Epidermal melanocyte (primary cell): ENCODE measurements at regions not wholly inside any gene's neighbourhood (a gene's known extent, or its start where the extent isn't known, plus 50 kb on each side); places are given as distances from the start of the nearest gene placed in this dataset.
"Not testable (repeated sequence)": the region's sequence is repeated elsewhere in the genome, so short reads cannot be mapped to it uniquely, and the experiment has no call there.

Experiments
- DNase-seq: peaks from one replicate; pipeline ENCODE4 v3.0.0; 2011; ENCODE audit warnings: low spot score; ENCODE audit not compliant: insufficient read length

GRCh38 chr12:114193474-114193873 is 212.5 kb downstream of the TBX5 start:
- DNase-seq: no peak

GRCh38 chr12:114192549-114192948 is 213.4 kb downstream of the TBX5 start:
- DNase-seq: no peak

GRCh38 chr12:114192013-114192412 is 213.9 kb downstream of the TBX5 start:
- DNase-seq: no peak

- DNase-seq: no peak
Observed at GRCh38 chr12:114191581-114191980, 214.4 kb downstream of the TBX5 start.

GRCh38 chr12:114190971-114191370 is 215.0 kb downstream of the TBX5 start:
- no peak for DNase-seq

- no peak for DNase-seq
Observed at GRCh38 chr12:114189266-114189665, 216.7 kb downstream of the TBX5 start.

GRCh38 chr12:114186241-114187002 is 219.5 kb downstream of the TBX5 start:
- no peak for DNase-seq

GRCh38 chr12:114185036-114185435 is 218.9 kb upstream of the RBM19 start:
- DNase-seq: no peak

- no peak for DNase-seq
Observed at GRCh38 chr12:114174326-114174725, 208.2 kb upstream of the RBM19 start.

GRCh38 chr12:114172135-114172534 is 206.0 kb upstream of the RBM19 start:
- no peak for DNase-seq

GRCh38 chr12:114168061-114168460 is 201.9 kb upstream of the RBM19 start:
- DNase-seq: no peak

- no peak for DNase-seq
Observed at GRCh38 chr12:114167431-114167830, 201.3 kb upstream of the RBM19 start.

GRCh38 chr12:114166362-114166761 is 200.2 kb upstream of the RBM19 start:
- no peak for DNase-seq

- DNase-seq: no peak
Observed at GRCh38 chr12:114165921-114166320, 199.8 kb upstream of the RBM19 start.

- DNase-seq: no peak
Observed at GRCh38 chr12:114164351-114164750, 198.2 kb upstream of the RBM19 start.

- no peak for DNase-seq
Observed at GRCh38 chr12:114163771-114164170, 197.6 kb upstream of the RBM19 start.

GRCh38 chr12:114160445-114160844 is 194.3 kb upstream of the RBM19 start:
- no peak for DNase-seq

GRCh38 chr12:114152890-114153289 is 186.8 kb upstream of the RBM19 start:
- DNase-seq: no peak

GRCh38 chr12:114152066-114152465 is 185.9 kb upstream of the RBM19 start:
- no peak for DNase-seq

GRCh38 chr12:114150584-114150983 is 184.5 kb upstream of the RBM19 start:
- not testable (repeated sequence) for DNase-seq

- no peak for DNase-seq
Observed at GRCh38 chr12:114141921-114142564, 175.9 kb upstream of the RBM19 start.

GRCh38 chr12:114140576-114140975 is 174.5 kb upstream of the RBM19 start:
- no peak for DNase-seq

GRCh38 chr12:114136631-114137030 is 170.5 kb upstream of the RBM19 start:
- DNase-seq: peak; percentile 64
